Erythroblast (primary cell): ENCODE measurements at regions not wholly inside any gene's neighbourhood (a gene's known extent, or its start where the extent isn't known, plus 50 kb on each side); places are given as distances from the start of the nearest gene placed in this dataset.
"Not testable (repeated sequence)": the region's sequence is repeated elsewhere in the genome, so short reads cannot be mapped to it uniquely, and the experiment has no call there.

Source experiments
- GATA1 ChIP-seq: IDR thresholded peaks from 2 replicates; pipeline ENCODE4 v1.6.1; 2011; ENCODE audit warnings: low read depth, mild to moderate bottlenecking, control low read depth, low read length, moderate library complexity
- POLR2A ChIP-seq: IDR thresholded peaks from 2 replicates; pipeline ENCODE4 v1.6.1; 2011; ENCODE audit warnings: mild to moderate bottlenecking, low read length

DNA sequence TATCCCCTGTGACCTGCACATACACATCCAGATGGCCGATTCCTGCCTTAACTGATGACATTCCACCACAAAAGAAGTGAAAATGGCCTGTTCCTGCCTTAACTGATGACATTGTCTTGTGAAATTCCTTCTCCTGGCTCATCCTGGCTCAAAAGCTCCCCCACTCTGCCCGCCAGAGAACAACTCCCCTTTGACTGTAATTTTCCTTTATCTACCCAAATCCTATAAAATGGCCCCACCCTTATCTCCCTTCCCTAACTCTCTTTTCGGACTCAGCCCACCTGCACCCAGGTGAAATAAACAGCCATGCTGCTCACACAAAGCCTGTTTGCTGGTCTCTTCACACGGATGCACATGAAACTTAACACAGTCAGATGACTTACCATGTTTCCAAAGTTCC is 403.8 kb downstream of the TBC1D32 start:
- not testable (repeated sequence) for TF ChIP-seq POLR2A, GATA1
